Activated CD4-positive, alpha-beta memory T cell treated with anti-CD3 and anti-CD28 coated beads for 36 hours (primary cell): ENCODE measurements at regions not wholly inside any gene's neighbourhood (a gene's known extent, or its start where the extent isn't known, plus 50 kb on each side); places are given as distances from the start of the nearest gene placed in this dataset.

Source experiments
- CTCF ChIA-PET: fragments of 350-600 bp; sonication (Branson Sonifier 250); formaldehyde crosslinking; loops from one replicate; lab custom pipeline; 2021; ENCODE audit warnings: antibody characterized with exemption, inconsistent platforms; lab: Charles Lee
- POLR2A ChIA-PET: fragments of 350-600 bp; sonication (Branson Sonifier 250); formaldehyde crosslinking; loops from one replicate; lab custom pipeline; 2021; ENCODE audit warnings: antibody characterized with exemption; lab: Charles Lee
- DNase-seq: peaks from one replicate; pipeline ENCODE4 v3.0.0-alpha.2; 2020
- H3K27ac Mint-ChIP-seq: one replicate; pipeline ENCODE4 v1.8.0; 2021; ENCODE audit warnings: mixed read lengths
- H3K27me3 Mint-ChIP-seq: one replicate; pipeline ENCODE4 v1.8.0; 2021; ENCODE audit warnings: mixed read lengths
- H3K36me3 Mint-ChIP-seq: one replicate; pipeline ENCODE4 v1.8.0; 2021; ENCODE audit warnings: mixed read lengths
- H3K4me1 Mint-ChIP-seq: one replicate; pipeline ENCODE4 v1.8.0; 2021; ENCODE audit warnings: low read depth, mixed read lengths
- H3K4me3 Mint-ChIP-seq: one replicate; pipeline ENCODE4 v1.8.0; 2021; ENCODE audit warnings: mild to moderate bottlenecking, mixed read lengths
- H3K9me3 Mint-ChIP-seq: one replicate; pipeline ENCODE4 v1.8.0; 2021; ENCODE audit warnings: mixed read lengths
- intact Hi-C: fragments of 100-400 bp; cut with micrococcal nuclease; formaldehyde crosslinking; loops from one replicate; pipeline ENCODE4 v1.15.1; 2023

GRCh38 chr5:159548517-159548916 is 218.2 kb upstream of the IL12B start:
- H3K27ac Mint-ChIP-seq: no peak overlapping the region
- no peaks in the 10 kb centered on the region for H3K36me3 Mint-ChIP-seq
- ChIA-PET CTCF (no interaction called here), POLR2A (no interaction called here)
- intact Hi-C loops: no loop called here
- H3K9me3 Mint-ChIP-seq: peaks cover 3% of the 10 kb centered on the region
- no peaks in the 10 kb centered on the region for H3K4me1 Mint-ChIP-seq
- peaks cover 1% of the 10 kb centered on the region for H3K27me3 Mint-ChIP-seq
- H3K4me3 Mint-ChIP-seq: no peak overlapping the region
- no peak for DNase-seq

GRCh38 chr5:159549046-159549445 is 218.8 kb upstream of the IL12B start:
- no peaks in the 10 kb centered on the region for H3K36me3 Mint-ChIP-seq
- H3K27me3 Mint-ChIP-seq: peaks cover 1% of the 10 kb centered on the region
- DNase-seq: no peak
- intact Hi-C loops: no loop called here
- no peaks in the 10 kb centered on the region for H3K4me1 Mint-ChIP-seq
- no peak overlapping the region for H3K4me3 Mint-ChIP-seq
- ChIA-PET CTCF (no interaction called here), POLR2A (no interaction called here)
- no peak overlapping the region for H3K27ac Mint-ChIP-seq
- peaks cover 3% of the 10 kb centered on the region for H3K9me3 Mint-ChIP-seq

GRCh38 chr5:159550951-159551350 is 220.7 kb upstream of the IL12B start:
- intact Hi-C loops: no loop called here
- H3K36me3 Mint-ChIP-seq: no peaks in the 10 kb centered on the region
- H3K27ac Mint-ChIP-seq: no peak overlapping the region
- ChIA-PET POLR2A (no interaction called here), CTCF (no interaction called here)
- no peak overlapping the region for H3K4me3 Mint-ChIP-seq
- no peaks in the 10 kb centered on the region for H3K27me3 Mint-ChIP-seq
- no peak for DNase-seq
- no peaks in the 10 kb centered on the region for H3K4me1 Mint-ChIP-seq
- peaks cover 3% of the 10 kb centered on the region for H3K9me3 Mint-ChIP-seq

GRCh38 chr5:159552751-159553150 is 222.5 kb upstream of the IL12B start:
- ChIA-PET POLR2A (no interaction called here), CTCF (interaction anchor here (0.7 kb wide), 1 partner anchor 857 kb away, joined by 3 read pairs; no protein-coding TSS in a partner anchor)
- Mint-ChIP-seq H3K36me3 (no peaks in the 10 kb centered on the region), H3K4me1 (no peaks in the 10 kb centered on the region), H3K27ac (no peak overlapping the region), H3K27me3 (no peaks in the 10 kb centered on the region), H3K9me3 (no peaks in the 10 kb centered on the region), H3K4me3 (no peak overlapping the region)
- DNase-seq: no peak
- intact Hi-C loops: no loop called here

- Mint-ChIP-seq H3K27ac (no peak overlapping the region), H3K36me3 (no peaks in the 10 kb centered on the region), H3K27me3 (no peaks in the 10 kb centered on the region), H3K4me3 (no peak overlapping the region), H3K9me3 (no peaks in the 10 kb centered on the region), H3K4me1 (no peaks in the 10 kb centered on the region)
- ChIA-PET CTCF (no interaction called here), POLR2A (no interaction called here)
- intact Hi-C loops: no loop called here
- no peak for DNase-seq
These were observed 223.5 kb upstream of the IL12B start for GRCh38 chr5:159553792-159554191.

- Mint-ChIP-seq H3K9me3 (no peaks in the 10 kb centered on the region), H3K36me3 (no peaks in the 10 kb centered on the region), H3K27me3 (no peaks in the 10 kb centered on the region), H3K4me1 (no peaks in the 10 kb centered on the region), H3K4me3 (no peak overlapping the region), H3K27ac (no peak overlapping the region)
- ChIA-PET CTCF (interaction anchor here (0.7 kb wide), 1 partner anchor 383 kb away, joined by 3 read pairs; no protein-coding TSS in a partner anchor), POLR2A (no interaction called here)
- DNase-seq: no peak
- intact Hi-C loops: no loop called here
These were observed 224.8 kb upstream of the IL12B start for GRCh38 chr5:159555084-159555483.

- CTCF ChIA-PET: no interaction called here
- Mint-ChIP-seq H3K4me3 (no peak overlapping the region), H3K9me3 (no peaks in the 10 kb centered on the region), H3K27me3 (peaks cover 2% of the 10 kb centered on the region), H3K4me1 (no peaks in the 10 kb centered on the region), H3K27ac (no peak overlapping the region), H3K36me3 (no peaks in the 10 kb centered on the region)
- no peak for DNase-seq
- POLR2A ChIA-PET: no interaction called here
- intact Hi-C loops: no loop called here
These were observed 229.1 kb upstream of the IL12B start for GRCh38 chr5:159559337-159559736.

- Mint-ChIP-seq H3K4me1 (no peaks in the 10 kb centered on the region), H3K36me3 (no peaks in the 10 kb centered on the region), H3K27ac (no peak overlapping the region), H3K9me3 (no peaks in the 10 kb centered on the region), H3K4me3 (no peak overlapping the region), H3K27me3 (peaks cover 2% of the 10 kb centered on the region)
- intact Hi-C loops: no loop called here
- ChIA-PET POLR2A (no interaction called here), CTCF (no interaction called here)
- DNase-seq: no peak
These were observed 229.8 kb upstream of the IL12B start for GRCh38 chr5:159560088-159560487.

GRCh38 chr5:159564031-159564430 is 233.7 kb upstream of the IL12B start:
- Mint-ChIP-seq H3K9me3 (no peaks in the 10 kb centered on the region), H3K27me3 (peaks cover 2% of the 10 kb centered on the region), H3K4me1 (no peaks in the 10 kb centered on the region), H3K36me3 (no peaks in the 10 kb centered on the region), H3K4me3 (no peak overlapping the region), H3K27ac (no peak overlapping the region)
- intact Hi-C loops: no loop called here
- no peak for DNase-seq
- ChIA-PET CTCF (no interaction called here), POLR2A (no interaction called here)

GRCh38 chr5:159566832-159567231 is 236.5 kb upstream of the IL12B start:
- ChIA-PET POLR2A (no interaction called here), CTCF (no interaction called here)
- H3K27ac Mint-ChIP-seq: no peak overlapping the region

GRCh38 chr5:159567461-159567860 is 237.2 kb upstream of the IL12B start:
- H3K4me1 Mint-ChIP-seq: no peaks in the 10 kb centered on the region

More at GRCh38 chr5:159566832-159567231, 236.5 kb upstream of the IL12B start:
- Mint-ChIP-seq H3K4me3 (no peak overlapping the region), H3K36me3 (no peaks in the 10 kb centered on the region), H3K4me1 (no peaks in the 10 kb centered on the region), H3K9me3 (no peaks in the 10 kb centered on the region), H3K27me3 (peaks cover under 1% of the 10 kb centered on the region)
- DNase-seq: no peak
- intact Hi-C loops: no loop called here

GRCh38 chr5:159571501-159572244 is 241.4 kb upstream of the IL12B start:
- no peaks in the 10 kb centered on the region for H3K9me3 Mint-ChIP-seq
- H3K36me3 Mint-ChIP-seq: no peaks in the 10 kb centered on the region
- H3K4me1 Mint-ChIP-seq: no peaks in the 10 kb centered on the region
- peaks cover 2% of the 10 kb centered on the region for H3K27me3 Mint-ChIP-seq
- ChIA-PET CTCF (no interaction called here), POLR2A (no interaction called here)
- H3K4me3 Mint-ChIP-seq: no peak overlapping the region
- intact Hi-C loops: no loop called here
- no peak overlapping the region for H3K27ac Mint-ChIP-seq
- no peak for DNase-seq

More at GRCh38 chr5:159567461-159567860, 237.2 kb upstream of the IL12B start:
- DNase-seq: no peak
- Mint-ChIP-seq H3K27ac (no peak overlapping the region), H3K4me3 (no peak overlapping the region), H3K9me3 (no peaks in the 10 kb centered on the region), H3K36me3 (no peaks in the 10 kb centered on the region), H3K27me3 (no peaks in the 10 kb centered on the region)
- intact Hi-C loops: no loop called here
- POLR2A ChIA-PET: no interaction called here
- CTCF ChIA-PET: no interaction called here

- Mint-ChIP-seq H3K4me3 (no peak overlapping the region), H3K9me3 (no peaks in the 10 kb centered on the region), H3K4me1 (no peaks in the 10 kb centered on the region), H3K27ac (no peak overlapping the region), H3K27me3 (peaks cover 2% of the 10 kb centered on the region), H3K36me3 (no peaks in the 10 kb centered on the region)
- intact Hi-C loops: no loop called here
- CTCF ChIA-PET: no interaction called here
- no peak for DNase-seq
- POLR2A ChIA-PET: no interaction called here
These were observed 246.6 kb upstream of the IL12B start for GRCh38 chr5:159576902-159577301.
